ENCODE measurements at regions not wholly inside any gene's neighbourhood (a gene's known extent, or its start where the extent isn't known, plus 50 kb on each side); places are given as distances from the start of the nearest gene placed in this dataset.

DNA sequence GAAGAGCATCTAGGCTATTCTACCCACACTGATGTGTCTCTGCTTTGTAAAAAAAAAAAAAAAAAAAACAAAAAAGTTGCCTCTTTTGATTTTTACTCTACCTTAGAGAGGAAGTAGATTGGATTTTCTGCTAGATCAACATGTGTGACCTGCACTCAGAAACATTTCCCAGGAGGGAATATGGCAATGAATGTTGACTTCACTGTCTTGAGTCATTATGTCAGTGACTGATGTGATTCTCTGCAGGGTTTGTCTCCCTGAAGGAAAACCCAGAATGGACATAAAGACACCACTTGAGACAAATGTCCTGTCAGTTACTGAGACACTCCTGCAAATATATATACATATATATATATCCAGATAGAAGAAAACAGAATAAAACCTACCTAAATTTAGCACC lies 370.3 kb downstream of the BMPER start:
- no peak for DNase-seq (ENCODE audit: low read depth)

DNA sequence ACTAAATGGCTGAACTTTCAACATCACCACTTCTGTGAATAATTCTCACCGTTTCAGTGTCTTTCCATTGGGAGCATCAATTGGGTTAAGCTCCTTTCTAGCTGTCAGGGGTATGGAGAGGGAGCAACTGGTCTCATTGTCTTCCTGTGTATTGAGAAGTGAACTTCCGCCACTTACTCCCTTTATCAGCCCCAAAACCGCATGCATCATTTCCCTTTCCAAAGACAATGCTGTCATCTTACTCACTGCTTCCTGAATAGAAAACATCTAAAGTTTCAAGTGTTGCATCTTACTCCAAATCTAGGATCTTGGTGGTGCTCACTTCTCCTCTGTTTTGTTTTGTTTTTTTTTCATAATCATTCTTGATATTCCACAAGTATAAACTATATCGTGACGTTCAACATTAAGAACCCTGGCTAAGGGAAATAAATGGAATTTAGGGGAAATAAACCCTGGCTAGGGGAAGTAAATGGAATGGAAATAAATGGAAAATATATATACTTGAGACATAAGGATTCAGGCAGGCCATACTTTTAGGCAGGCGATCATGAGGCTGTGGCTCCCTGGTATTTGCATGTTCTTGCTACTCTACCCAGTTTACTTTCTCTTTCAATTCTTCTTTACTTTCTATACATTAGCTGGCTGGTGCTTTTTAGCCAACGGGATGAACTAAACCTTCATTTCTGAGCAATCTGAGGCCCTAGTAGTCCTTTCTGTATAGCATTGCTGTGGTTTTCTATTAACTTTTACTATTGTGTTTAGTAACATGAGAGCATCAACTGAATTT lies 371.9 kb downstream of the BMPER start:
- no peak for DNase-seq (ENCODE audit: low read depth)

DNA sequence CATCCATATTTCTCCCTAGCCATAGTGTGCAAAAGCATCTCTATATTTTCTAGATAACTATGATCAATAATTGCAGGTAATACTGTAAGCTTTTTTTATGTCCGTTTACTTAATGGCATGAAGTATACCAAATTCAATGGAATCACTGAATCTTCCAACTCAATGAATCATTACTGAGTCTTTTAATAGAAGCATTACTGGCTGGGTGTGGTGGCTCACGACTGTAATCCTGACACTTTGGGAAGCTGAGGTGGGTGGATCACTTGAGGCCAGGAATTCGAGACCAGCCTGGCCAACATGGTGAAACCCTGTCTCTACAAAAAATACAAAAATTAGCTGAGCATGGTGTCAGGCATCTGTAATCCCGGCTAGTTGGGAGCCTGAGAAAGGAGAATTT lies 372.5 kb downstream of the BMPER start:
- DNase-seq (ENCODE audit: low read depth): no peak

DNA sequence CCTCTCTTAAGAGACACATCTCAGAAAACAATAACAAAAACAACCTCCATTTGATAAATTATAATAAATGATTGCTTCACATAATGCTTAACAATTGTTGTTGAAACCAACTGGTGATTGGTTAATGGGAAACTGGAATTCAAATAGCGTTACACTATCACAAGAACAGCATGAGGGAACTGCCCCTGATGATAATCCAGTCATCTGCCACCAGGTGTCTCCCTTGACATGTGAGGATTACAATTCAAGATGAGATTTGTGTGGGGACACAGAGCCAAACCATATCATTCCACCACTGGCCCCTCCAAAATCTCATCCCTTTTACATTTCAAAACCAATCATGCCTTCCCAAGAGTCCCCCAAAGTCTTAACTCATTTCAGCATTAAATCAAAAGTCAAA lies 375.9 kb downstream of the BMPER start:
- DNase-seq (ENCODE audit: low read depth): no peak

DNA sequence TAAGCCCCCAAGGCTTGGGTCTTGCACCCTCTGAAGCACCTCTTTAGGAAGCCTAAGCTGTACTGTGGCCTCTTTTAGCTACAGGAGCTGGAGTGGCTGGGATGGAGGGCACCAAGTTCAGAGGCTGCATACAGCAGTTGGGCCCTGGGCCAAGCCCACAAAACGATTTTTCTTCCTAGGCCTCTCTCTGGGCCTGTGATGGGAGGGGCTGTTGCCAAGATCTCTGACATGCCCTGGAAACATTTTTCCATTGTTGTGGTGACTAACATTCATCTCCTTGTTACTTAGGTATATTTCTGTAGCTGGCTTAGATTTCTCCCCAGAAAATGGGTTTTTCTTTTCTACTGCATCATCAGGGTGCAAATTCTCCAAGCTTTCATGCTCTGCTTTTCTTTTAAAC lies 375.7 kb upstream of the NPSR1 start:
- DNase-seq (ENCODE audit: low read depth): no peak

DNA sequence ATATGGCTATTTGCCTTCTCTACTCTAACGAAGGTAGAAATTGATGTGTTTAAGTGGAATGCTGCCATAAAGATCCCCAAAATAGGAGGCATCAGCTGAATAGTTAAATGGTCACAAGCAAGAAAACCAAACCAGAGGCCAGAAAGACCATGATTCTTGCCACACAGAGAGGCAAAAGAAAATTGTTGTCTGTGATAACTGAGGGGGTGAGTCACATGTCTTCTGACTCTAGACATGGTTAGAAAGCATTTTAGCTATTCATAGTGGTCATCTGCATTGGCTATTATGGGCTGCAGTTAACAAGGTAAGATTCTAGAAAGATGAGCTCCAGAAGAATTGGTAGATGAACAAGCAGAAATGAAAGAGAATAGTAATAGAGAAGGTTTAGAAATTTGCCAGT lies 361.4 kb upstream of the NPSR1 start:
- DNase-seq (ENCODE audit: low read depth): no peak

DNA sequence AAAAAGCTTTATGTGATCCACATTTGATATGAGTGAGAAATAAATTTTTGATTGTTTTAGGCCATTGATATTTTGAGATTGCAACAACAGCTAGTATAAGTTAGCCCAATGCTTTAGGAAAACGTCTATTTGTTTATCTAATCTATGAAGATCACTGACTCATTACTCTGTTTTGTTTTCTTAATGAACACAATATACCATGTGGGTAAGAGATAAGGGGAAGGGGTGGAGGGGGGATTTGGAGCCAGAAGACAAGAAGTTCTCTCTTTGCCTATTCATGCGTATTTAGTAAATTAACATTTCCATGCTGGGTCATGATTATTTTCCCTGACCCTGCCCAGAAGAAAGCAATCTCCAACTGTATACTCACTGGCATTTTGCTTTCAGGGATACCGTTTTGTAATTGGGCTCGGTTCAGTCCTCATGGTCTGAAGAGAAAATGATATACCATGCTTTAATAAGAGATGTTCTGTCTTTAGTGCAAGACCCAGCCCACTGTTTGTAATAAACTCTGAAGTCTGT lies 359.5 kb upstream of the NPSR1 start:
- DNase-seq (ENCODE audit: low read depth): no peak

DNA sequence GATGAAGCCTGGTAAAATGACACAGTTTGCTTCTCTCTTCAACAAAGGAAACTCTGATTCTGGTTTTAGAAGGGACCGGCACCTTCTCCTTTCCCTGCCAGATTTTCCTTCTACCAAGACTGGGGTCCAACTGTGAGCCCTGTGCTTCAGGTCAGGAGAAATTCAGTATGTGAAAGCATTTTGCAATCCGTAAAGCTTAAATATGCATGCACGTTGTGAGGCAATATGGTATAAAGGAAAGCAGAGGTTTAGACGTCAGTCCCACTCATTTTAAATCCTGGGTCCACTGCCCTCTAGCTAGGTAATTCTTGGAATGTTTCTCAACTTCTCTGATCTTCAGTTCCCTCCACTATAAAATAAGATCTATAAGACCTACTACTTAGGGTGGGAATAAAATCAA lies 359.0 kb upstream of the NPSR1 start:
- no peak for DNase-seq (ENCODE audit: low read depth)

DNA sequence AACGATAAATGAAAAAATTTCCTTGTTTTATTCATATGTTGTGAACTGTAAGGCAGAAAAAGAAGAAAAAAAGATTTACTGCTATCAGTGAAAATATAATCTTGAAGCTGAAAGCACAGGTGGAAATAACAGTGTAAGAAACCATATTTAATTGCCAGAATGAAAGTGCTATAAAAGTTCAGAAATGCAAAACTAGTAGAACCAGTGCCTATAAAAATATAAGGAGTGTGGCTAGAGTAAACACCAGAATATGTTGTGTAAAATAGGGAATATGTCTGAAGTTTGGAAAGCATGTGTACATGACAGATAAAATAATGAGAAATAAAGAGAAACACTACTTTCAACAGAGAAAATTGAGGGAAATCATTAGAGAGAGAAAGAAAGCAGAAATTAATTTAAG lies 350.5 kb upstream of the NPSR1 start:
- no peak for DNase-seq (ENCODE audit: low read depth)

DNA sequence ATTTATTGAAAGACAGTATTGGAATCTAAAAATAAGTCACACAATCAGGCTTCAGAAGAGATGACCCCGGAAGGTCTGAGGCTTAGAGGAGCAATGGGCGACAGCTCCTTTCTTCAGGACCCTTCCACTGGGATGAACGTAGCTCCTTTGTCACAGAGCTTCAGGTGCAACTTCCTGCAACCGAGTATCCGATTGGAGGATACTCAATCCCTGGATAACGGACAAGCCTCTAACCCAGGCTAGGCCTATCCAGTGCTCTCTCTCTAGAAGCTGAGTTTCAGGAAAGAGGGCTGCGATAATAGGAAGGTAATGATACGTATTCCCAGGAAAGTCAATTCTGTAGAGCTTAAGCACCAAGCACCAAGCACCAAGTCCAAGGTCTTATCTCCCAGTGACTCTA lies 349.4 kb upstream of the NPSR1 start:
- no peak for DNase-seq (ENCODE audit: low read depth)

DNA sequence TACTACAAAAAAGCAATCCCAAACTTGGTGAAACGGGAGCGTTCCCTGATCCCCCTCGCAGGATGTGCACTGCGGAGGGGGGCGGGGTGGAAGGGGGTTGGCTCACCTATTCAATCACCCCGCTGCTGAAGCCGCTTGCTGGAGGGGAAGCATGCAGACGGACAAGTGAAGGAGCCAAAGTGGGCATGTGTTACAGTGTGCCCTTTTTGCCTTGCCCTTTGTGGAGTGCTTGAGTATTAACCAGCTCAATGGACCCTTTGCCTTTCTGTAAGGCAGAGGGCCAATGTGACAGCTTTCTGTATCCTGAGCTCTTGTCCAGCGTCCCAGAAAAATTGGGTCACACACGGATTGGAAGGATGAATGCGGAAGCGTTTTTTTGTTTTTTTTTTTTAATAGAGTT lies 348.9 kb upstream of the NPSR1 start:
- no peak for DNase-seq (ENCODE audit: low read depth)

DNA sequence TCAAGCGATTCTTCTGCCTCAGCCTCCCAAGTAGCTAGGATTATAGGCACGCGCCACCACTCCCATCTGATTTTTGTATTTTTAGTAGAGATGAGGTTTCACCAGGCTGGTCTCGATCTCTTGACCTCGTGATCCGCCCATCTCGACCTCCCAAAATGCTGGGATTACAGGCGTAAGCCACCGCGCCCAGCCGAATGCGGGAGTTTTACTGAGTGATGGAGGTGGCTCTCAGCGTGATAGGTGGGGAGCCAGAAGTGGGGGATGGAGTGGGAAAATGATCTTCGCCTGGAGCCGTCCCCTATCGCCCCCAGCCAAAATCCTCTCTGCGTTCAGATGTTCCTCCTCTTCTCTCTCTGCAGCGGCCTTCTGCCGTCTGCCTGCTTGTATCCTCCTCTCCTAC lies 348.4 kb upstream of the NPSR1 start:
- DNase-seq (ENCODE audit: low read depth): no peak

DNA sequence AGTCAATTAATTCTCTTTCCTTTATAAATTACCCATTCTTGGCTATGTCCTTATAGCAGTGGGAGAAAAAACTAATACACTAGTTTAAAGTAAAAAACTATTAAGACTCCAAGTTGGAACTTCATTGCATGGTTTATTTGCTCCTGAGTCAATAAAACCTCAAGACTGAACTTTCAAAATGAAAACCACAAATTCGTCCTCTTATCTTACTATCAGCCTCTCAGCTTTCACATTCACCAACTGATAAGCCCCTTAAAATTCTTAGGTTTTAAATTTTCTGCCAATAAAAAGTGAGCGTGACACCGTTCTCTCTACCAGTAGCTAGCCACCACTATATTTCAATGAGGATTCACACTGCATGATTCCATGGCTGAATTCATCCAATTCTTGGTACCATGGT lies 346.4 kb upstream of the NPSR1 start:
- DNase-seq (ENCODE audit: low read depth): no peak

DNA sequence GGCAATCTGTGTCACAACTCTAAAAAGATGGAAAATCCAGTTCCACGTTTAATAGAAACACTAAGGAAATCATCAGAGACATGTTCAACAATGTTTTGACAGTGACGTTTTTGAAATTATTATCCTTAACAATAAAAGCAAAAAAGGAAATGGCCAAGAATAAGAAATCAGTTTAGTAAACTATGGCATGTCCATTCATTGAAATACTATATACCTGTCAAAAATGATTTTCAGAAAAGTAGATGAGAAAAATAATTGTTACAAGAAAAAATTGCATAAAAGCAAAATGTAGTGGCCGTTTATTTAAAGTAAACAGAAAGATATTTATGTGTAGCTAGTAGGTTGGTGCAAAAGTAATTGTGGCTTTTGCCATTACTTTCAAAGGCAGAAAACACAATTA lies 345.4 kb upstream of the NPSR1 start:
- DNase-seq (ENCODE audit: low read depth): no peak

DNA sequence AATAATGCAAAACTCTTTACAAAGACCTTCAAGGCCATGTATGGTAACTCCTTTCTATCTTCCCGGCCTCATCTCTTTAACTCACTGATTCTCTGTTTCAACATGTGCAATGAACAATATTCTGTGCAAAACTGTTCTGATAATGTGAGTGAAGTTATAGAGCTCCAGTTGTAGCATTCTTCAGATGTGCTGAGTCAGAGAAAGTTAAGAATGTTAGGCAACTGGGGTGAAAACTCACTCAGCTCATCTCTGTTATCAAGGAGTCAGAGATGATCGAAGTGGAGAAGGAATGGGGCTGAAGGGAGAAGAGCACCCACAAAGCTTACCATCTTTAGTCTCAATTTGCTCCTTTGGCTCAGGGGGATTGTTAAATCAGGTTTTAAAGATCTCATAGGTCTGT lies 344.7 kb upstream of the NPSR1 start:
- no peak for DNase-seq (ENCODE audit: low read depth)

DNA sequence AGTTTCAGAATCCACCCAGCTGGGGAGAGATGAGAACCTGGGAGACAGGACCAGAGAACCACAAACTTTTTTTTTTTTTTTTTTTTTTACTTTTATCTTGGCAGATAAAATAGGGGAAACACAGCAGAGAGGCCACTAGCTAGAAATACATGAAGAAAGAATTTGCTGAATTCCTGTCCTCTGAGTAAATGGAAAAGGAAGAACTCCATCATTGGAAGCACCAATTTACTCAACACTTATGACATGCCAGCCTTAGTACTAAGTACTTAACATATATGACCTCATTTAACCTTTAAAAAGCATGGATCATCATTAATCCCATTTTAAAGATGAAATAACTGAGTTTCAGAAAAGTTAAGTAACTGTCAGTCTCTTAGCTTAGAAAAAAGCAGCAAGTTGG lies 343.0 kb upstream of the NPSR1 start:
- no peak for DNase-seq (ENCODE audit: low read depth)

DNA sequence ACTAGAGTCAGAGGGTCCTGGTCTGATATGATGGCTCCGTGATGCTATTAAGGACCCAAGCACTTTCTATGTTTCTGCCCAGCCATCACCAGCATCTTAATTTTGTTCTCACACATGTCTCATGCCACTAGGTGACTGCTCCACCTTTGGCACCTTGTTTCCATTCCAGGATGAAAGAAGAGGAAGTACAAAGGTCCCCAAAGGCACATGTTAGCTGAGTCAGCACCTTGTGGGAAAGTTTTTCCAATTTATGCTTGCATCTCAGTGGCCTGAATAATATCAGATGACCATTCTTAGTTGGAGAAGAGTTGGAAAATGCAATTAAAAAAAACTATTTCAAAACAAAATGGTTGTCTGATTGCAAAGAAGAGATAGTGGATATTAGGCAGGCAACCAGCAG lies 341.0 kb upstream of the NPSR1 start:
- no peak for DNase-seq (ENCODE audit: low read depth)

DNA sequence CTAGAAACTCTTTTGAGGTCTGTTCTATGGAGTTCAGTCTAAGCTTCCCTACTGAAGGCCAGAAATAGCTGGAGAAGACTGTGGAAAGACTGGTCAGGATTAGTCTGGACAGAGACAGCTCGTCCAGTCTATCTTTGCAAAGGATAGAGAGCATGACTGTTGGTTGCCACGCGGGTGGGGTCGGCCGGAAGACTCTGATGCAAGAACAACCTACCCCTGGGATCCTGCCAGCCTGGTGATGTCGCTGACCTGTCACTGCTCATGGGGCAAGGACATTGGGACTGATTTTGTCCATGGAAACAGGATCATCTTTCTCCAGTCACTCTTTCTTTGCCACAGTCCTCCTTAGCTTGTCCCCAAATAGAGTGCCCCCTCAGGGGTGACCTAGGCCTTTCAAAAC lies 337.6 kb upstream of the NPSR1 start:
- DNase-seq (ENCODE audit: low read depth): no peak

DNA sequence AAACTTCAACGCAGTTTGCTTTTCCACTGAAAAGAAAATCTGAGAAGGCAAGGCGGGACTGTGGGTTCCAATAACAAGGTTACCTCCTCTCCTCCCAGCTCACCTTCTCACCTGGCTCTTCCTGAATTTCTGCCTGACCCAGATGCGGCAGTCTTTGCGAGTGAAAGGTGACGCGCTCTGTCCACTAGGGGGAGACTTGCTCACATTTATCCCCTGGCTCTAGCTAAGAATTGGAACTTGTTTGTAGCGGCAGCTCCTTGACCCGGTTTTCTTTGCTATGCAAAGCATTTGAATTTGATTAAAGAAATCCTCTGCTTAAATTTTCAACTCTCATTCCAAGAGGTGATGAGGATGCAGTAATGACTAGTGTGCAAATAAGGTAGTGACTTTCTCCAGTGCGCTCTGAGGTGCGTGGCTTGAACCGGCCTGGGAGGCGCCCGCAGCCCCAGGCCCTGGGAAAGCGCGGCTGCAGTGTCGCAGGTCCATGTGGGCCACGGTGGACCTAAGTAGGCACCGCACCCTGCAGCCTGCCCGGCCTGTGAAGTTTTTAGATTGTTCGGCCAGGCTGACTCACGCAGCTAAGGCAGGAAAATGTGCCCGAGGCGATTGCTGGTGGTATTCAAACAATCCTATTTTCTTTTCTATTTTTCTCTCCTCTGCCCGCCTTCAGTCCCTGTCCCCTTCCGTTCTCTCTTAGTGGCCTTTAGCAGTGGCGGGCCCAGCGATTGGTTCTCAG lies 336.9 kb upstream of the NPSR1 start:
- peak; percentile 25 for DNase-seq (ENCODE audit: low read depth)

DNA sequence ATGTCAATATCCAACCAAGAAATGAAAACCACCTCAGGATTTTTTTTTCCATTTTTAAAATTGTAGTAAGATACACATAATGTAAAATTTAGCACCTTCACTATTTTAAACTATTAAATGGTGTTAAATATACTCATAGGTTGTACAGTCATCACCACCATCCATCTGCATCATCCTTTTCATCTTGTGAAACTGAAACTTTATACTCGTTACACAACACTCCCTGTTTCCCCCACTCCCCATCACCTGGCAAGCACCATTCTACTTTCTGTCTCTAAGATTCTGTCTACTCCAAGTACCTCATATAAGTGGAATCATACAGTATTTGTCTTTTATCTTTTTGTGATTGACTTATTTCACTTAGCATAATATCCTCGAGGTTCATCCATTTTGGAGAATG lies 335.2 kb upstream of the NPSR1 start:
- no peak for DNase-seq (ENCODE audit: low read depth)

DNA sequence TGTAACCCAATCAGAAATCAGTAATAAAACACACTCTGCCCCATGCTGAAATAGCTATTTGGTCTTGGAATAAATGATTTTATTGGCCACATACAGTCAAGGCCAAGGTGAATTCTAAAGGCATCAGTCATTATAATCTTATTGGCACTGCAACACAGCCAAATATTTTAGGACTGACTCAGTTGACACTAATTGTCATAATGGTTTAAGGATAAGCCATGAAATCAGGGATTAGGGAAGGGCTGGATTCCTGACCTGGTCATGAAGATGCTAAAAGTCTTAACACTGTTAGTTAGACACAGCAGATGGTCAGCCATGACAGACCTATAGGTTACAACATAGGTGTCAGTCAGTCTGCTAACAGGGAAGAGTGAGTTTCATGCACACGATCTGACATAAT lies 330.3 kb upstream of the NPSR1 start:
- no peak for DNase-seq (ENCODE audit: low read depth)

DNA sequence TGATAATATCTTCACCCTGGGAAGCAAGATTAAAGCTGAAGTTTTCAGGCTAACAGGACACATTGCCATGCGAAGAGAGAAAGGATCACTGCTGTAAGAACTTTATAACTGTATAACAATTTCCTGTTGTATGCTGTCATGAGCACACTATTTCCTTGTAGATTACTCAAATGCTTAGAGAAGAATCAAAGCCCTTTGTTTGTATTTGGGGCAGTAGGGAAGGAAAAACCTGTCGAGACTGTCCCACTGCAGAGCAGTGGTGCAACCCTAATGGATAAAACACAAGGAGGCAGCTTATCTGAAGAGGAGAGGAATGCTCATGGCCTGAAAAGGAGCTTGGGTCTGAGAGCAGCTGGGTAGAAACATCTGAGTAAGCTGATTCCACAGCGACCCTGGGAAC lies 327.7 kb upstream of the NPSR1 start:
- DNase-seq (ENCODE audit: low read depth): no peak

DNA sequence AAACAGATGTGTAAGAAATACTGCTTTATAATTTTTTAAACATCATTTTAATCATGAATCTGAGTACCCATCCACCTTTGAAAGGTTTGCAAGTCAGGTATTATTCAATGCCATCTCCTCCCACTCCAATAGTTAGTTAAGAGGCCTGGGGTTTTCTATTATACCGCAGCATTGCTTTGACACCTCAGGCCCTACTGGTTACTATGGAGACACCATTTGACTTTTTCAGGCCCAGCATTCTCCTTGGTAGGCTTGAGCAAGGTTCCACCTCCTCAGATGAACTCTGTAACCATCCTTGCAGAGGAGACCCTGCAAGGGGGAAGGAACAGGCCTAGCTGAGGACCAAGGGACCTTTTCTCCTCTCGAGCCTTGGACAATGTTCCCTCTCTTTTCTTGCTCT lies 326.9 kb upstream of the NPSR1 start:
- no peak for DNase-seq (ENCODE audit: low read depth)

DNA sequence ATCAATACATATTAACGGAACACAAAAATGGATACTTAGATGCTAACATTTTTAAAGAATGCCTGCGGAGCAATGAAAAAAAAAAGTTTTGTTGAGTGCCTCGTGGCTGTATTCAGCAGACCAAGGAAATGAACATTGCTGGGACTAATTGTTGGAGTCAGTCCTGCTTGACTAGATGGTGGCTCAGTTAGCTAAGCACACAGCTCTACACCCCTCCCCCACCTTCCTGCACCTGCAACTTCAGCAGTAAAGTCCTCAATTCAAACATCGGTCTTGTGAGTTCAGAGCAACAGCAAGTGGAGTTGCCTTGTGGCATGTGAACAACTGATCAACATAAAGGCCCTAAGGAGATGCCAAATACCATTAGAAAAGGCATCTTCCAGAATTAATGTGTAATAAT lies 326.0 kb upstream of the NPSR1 start:
- DNase-seq (ENCODE audit: low read depth): no peak
